ENCODE measurements at regions not wholly inside any gene's neighbourhood (a gene's known extent, or its start where the extent isn't known, plus 50 kb on each side); places are given as distances from the start of the nearest gene placed in this dataset.

GRCh38 chr12:87766044-87766443 lies 263.2 kb downstream of the C12orf50 start:
- dilution Hi-C loops (cut with MboI; ENCODE audit: extremely low pct_ligation_motif_present, low sequenced_read_pairs): no loop called here
- DNase-seq (ENCODE audit: low read depth, low spot score): no peak
- Histone ChIP-seq H3K36me3 (ENCODE audit: control insufficient read depth in 2 of 2, extremely low read depth in 1 of 2, insufficient read depth in 2 of 2, low read length in 2 of 2) (no peaks in the 10 kb centered on the region), H3K4me2 (ENCODE audit: insufficient read depth, low read length) (no peak overlapping the region), H3K4me3 (replicated peaks in 1 of 3; ENCODE audit: insufficient read depth in 1 of 3, low read depth in 1 of 3, low read length in 3 of 3) (no peak overlapping the region), H3K9ac (replicated peaks; ENCODE audit: extremely low read depth, insufficient read depth, low read length) (no peak overlapping the region), H4K20me1 (replicated peaks; ENCODE audit: control insufficient read depth, extremely low read depth, insufficient read depth, low read length) (no peaks in the 10 kb centered on the region), H3K9me3 (replicated peaks; ENCODE audit: control insufficient read depth, insufficient read depth, low read length) (no peaks in the 10 kb centered on the region), H3K27me3 (ENCODE audit: control insufficient read depth in 2 of 2, insufficient read depth in 2 of 2, low read length in 2 of 2) (peaks cover 0 to 2% of the 10 kb centered on the region in 2 experiments), H3K4me1 (ENCODE audit: control insufficient read depth, extremely low read depth, insufficient read depth, low read length) (no peaks in the 10 kb centered on the region), H3K79me2 (ENCODE audit: control insufficient read depth, insufficient read depth, low read length) (no peaks in the 10 kb centered on the region), H3K27ac (ENCODE audit: insufficient read depth, low read depth, low read length) (no peak overlapping the region), H2AFZ (ENCODE audit: low read depth, low read length) (no peak overlapping the region), H3K9me1 (replicated peaks; ENCODE audit: control insufficient read depth, extremely low read depth, insufficient read depth, low read length) (no peaks in the 10 kb centered on the region)
- FAIRE-seq: no peak
- no TSS peak for BruUV-seq (replicated peaks)
- intact Hi-C loops (cut with micrococcal nuclease): no loop called here
- ChIA-PET CTCF (no interaction called here), POLR2A (no interaction called here)
- no peak for TF ChIP-seq POLR2A (IDR thresholded peaks at IDR 0.05; ENCODE audit: low read depth, low read length)
- TF ChIP-seq MYC (IDR thresholded peaks at IDR 0.05; ENCODE audit: low read depth, low read length): no peak
- no peak for TF ChIP-seq EZH2 (IDR thresholded peaks at IDR 0.05; ENCODE audit: borderline replicate concordance, low read depth, low read length, severe bottlenecking)
- no peak for TF ChIP-seq FOS (IDR thresholded peaks at IDR 0.05; ENCODE audit: borderline replicate concordance, insufficient read depth, low read length)
- TF ChIP-seq POLR2AphosphoS5 (IDR thresholded peaks at IDR 0.05; ENCODE audit: insufficient read depth, low read depth, low read length): no peak
- TF ChIP-seq JUN (IDR thresholded peaks at IDR 0.05; ENCODE audit: borderline replicate concordance, insufficient read depth, insufficient read length, low read depth): no peak
- TF ChIP-seq MAX (IDR thresholded peaks at IDR 0.05; ENCODE audit: insufficient read depth, insufficient read length): no peak
- TF ChIP-seq GATA2 (IDR thresholded peaks at IDR 0.05; ENCODE audit: insufficient read depth, insufficient read length, low read depth, low read length): no peak
- TF ChIP-seq CTCF (IDR thresholded peaks at IDR 0.05; ENCODE audit: extremely low read depth in 1 of 2, insufficient read depth in 1 of 2, low read depth in 1 of 2, low read length in 2 of 2): no peak

Data from endothelial cell of umbilical vein (primary cell).